Right ventricle myocardium superior (tissue), 1 donor: ENCODE measurements at regions not wholly inside any gene's neighbourhood (a gene's known extent, or its start where the extent isn't known, plus 50 kb on each side); places are given as distances from the start of the nearest gene placed in this dataset.

Experiments
- ATAC-seq: fragments of 200-7000 bp; cut with Tn5 transposase; one replicate; pipeline ENCODE4 v1.9.1; 2020; ENCODE audit warnings: mild to moderate bottlenecking; ENCODE audit not compliant: poor library complexity
- DNase-seq: peaks from one replicate; pipeline ENCODE4 v3.0.0-alpha.2; 2020
- intact Hi-C: fragments of 100-400 bp; cut with DNase I; formaldehyde crosslinking; loops from one replicate; pipeline ENCODE4 v1.11.2; 2022
- donor health status: DM: no; HTN: yes; CAD: no; lungs with severe emphysema.

DNA sequence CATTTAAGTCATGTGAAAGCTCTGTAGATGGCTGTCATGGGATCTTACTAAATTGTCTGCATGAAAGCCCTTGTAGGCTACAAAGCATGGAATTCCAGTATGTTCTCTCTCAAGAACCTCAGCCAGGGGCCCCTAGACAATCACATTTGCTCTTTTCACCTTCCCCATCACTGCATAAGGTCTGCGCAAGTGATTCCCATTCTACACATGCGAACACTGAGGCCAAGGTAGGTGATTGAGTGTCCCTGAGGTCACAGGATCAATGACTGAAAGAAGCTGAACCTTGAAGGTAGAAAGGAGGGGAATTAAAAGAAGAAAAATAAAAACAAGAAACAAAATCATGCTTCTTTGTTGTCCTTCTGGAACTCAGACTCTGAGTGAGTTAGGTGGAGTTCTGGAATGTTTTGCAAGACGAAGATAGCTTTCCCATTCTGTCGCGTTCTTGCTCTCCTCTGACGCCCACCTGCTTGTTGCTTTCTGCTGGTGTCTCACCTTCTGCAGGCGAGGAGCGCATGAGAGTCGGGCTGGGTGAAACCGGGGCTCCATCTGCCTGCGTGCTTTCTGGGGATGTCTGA, 79.9 kb downstream of the SPRING1 start:
- DNase-seq (no peak), ATAC-seq (no peak)
- intact Hi-C loops = no loop called here

DNA sequence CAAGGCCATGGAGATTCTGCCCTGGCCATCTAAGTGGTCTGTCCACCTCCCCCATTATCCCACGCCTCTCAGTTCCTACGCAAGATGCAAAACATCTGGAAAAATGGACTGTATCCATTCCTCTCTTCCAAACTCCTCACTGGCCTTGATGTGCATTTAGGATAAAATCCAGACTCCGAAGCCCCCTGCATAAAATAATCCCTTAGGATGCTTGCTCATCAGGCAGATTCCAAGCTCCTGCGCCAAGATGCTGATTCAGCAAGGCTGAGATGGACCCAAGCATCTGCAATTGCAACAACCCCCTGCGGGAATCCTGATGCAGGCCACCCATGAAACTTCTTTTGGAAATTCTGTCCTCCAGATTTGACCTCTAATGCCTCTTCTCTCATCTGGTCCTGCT, 81.6 kb downstream of the SPRING1 start:
- intact Hi-C loops = no loop called here
- ATAC-seq = no peak

DNA sequence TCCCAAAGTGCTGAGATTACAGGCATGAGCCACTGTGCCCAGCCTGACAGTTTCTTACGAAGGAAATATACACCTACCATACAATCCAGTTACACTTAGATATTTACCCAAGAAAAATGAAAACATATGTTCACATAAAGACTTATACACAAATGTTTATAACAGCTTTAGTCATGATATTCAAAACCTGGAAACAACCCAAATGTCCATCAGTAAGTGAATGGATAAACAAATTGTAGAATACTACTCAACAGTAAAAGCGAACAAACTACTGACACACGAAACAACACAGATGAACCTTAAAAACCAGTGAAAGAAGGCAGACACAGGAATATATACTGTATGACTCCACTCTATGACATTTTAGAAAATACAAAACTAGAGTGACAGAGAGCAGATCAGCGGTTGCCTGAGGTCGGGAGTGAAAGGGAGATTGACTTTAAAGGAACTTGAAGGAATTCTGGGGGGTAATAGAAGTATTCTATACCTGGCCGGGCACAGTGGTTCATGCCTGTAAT, 83.6 kb downstream of the SPRING1 start:
- DNase-seq (no peak), ATAC-seq (no peak)
- intact Hi-C loops = no loop called here

More for the DNA sequence above, 81.6 kb downstream of the SPRING1 start:
- DNase-seq = no peak

DNA sequence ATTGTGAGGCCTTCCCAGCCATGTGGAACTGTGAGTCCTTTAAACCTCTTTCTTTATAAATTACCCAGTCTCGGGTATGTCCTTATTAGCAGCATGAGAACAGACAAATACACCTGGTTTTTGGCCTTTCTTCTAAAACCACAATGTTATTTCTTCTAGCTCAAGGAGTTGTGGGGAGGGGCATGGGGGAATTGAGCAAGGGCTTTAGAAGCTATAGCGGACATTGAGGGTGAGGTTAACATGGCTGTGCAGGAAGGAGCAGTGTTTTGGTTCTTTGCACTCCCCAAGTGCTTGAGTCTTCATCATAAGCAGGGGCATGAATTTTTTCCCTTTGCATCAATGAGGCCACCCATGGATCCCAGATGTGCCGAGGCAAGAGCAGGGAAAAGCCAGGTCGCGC, 86.8 kb downstream of the SPRING1 start:
- DNase-seq = no peak
- intact Hi-C loops = no loop called here
- no peak for ATAC-seq

DNA sequence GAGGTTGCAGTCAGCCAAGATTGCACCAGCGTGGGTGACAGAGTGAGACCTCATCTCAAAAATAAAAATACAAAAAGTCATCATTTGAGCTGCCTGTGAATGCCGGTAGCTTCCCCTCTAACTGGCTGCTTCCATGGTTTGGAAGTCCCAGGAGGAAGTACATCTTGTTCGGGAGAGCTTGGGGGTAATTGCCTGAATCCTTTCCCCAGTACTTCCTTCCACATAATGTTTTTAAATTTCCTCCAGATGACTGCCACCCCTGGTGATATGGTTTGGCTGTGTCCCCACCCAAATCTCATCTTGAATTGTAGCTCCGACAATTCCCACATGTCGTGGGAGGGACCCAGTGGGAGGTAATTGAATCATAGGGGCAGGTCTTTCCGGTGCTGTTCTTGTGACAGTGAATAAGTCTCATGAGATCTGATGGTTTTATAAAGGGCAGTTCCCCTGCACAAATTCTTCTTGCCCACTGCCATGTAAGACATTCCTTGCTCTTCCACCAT, 87.2 kb downstream of the SPRING1 start:
- intact Hi-C loops = no loop called here
- DNase-seq (no peak), ATAC-seq (no peak)

DNA sequence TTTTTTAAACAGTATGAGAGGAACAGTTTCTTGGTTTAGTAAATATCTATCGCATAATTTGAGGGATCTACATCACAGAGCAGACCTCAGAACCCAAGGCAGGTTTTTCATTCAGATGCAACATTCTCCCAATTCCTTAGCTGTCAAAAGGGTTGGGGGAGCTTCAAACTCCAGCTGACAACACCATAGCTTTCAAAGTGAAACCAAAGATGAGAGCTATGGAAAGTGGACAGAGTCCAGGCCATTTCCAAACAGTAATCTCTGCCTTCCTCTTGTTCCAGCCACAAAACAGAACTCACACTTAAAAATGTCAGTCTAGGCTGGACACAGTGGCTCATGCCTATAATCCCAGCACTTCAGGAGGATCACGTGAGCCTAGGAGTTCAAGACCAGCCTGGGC, 87.8 kb downstream of the SPRING1 start:
- intact Hi-C loops = no loop called here
- ATAC-seq (no peak), DNase-seq (no peak)

DNA sequence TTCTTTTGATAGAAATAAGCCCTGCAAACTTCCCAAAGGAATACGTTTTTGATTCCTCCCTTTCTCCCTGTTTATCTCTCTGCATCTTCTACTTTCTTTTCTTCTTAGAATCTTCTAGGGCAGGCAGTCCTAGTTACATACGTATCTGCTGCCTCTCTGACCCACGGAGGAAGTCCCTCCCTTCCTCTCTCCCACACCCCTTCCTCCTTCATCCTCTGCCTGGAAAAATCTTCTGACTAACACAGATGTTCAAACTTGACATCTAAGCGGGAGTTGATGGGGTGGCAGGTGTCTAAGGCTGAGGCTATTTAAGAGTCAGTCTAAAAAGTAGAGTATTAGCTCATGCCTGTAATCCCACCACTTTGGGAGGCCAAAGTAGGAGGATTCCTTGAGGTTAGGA, 88.6 kb downstream of the MAP1LC3B2 start:
- no peak for ATAC-seq
- intact Hi-C loops = no loop called here
- no peak for DNase-seq

DNA sequence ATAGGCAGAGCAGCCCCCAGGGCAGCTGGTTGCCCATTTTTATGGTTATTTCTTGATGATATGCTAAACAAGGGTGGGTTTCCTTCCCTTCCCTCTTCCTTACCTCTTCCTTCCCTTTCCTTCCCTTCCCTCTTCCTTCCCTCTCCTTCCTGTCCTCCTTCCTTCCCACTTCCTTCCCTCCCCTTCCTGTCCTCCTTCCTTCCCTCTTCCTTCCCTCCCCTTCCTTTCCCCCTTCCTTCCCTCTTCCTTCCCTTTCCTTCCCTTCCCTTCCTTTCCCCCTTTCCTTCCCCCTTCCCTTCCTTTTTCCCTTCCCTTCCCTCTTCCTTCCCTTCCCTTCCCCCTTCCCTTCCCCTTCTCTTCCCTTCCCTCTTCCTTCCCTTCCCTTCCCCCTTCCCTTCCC, 87.7 kb downstream of the MAP1LC3B2 start:
- no peak for DNase-seq
- intact Hi-C loops = no loop called here

DNA sequence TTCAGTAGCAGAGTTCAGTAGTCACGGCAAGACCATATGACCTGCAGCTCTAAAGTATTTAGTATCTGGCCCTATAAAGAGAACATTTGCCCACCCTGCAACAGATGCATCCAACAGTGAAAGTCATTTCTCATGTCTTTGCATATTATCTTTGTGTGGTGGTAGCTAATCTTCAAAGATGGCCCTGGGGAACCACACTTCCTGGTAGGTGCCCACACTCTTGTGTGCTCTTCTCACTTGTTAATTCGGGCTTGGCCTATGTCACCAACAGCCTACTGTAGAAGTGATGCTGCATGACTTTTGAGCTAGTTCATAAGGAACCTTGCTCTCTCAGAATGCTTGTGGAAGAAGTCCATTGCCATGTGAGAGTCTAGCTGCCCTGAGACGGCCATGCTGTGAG, 85.6 kb downstream of the MAP1LC3B2 start:
- intact Hi-C loops = no loop called here
- no peak for ATAC-seq
- no peak for DNase-seq

More for the DNA sequence above, 87.7 kb downstream of the MAP1LC3B2 start:
- no peak for ATAC-seq

DNA sequence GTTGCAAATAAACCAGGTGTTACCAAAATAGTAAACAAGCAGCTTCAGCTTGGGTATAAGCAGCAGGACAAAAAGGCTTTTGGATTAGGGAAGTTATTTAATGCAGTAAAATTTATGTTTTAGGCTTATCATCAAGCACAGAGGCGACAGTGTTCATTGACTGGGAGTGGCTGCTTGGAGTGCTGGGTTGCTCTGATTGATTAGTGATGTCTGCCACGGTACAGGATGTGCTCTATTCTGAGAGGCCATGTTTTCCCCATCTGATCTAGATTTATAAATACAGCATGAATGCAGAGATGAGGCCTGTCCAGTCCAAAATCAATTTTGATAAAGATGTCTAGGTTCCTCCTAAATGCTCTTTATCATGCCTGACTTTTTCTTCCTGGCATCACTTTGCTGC, 83.5 kb downstream of the MAP1LC3B2 start:
- intact Hi-C loops = no loop called here
- no peak for DNase-seq
- ATAC-seq = no peak

DNA sequence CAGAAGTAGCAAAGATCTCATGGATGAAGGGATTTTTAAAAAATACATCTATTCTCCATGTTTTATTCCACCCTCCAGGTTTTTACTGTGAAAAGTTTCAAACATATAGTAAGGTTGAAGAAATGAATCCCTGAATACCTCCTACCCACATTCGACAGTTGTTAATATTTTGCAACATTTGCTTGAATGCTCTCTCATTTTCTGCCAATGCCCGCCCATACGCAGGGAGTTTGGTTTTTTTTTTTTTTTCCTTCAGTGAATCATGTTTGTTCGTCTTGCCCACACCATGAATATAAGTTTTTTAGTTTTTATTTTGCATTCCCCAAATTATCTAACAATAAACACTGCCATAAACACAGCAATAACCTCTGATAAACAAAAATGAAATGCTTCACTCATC, 82.9 kb downstream of the MAP1LC3B2 start:
- intact Hi-C loops = no loop called here
- ATAC-seq = no peak
- DNase-seq = no peak

DNA sequence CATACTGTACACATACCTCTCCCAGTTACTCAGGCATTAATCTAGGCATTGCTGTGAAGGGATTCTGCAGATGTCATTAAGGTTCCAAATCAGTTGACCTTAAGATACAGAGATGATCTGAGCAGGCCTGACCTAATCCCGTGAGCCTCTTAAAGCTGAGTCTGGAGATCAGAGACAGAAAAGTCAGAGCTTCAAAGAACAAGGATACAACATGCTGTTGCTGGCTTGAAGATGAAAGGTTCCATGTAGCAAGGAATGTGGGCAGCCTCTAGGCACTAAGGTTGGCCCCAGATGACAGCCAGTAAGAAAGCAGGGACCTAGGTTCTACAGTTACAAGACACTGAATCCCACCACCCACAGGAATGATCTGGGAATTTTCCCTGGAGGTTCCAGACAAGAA, 81.1 kb downstream of the MAP1LC3B2 start:
- intact Hi-C loops = no loop called here
- no peak for ATAC-seq

DNA sequence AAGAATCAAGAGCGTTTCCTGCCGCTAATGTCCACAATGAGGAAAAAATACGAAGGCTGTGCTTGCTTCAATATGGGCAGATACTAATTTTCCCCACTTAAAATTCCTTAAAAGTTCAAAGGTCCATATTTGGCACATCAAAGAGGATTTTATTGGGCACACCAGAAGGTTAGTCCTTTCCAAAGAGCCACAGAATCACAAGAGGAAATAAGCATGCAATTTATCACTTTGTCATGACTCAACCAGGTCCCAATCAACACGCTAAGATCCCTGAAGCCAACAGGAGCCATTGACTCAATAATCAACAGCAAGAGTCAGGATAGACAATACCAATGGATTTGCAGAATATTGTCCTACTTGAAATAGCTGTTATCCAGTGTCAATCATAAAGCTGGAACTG, 80.6 kb downstream of the MAP1LC3B2 start:
- no peak for ATAC-seq
- DNase-seq = no peak
- intact Hi-C loops = no loop called here

More for the DNA sequence above, 81.1 kb downstream of the MAP1LC3B2 start:
- DNase-seq = no peak

DNA sequence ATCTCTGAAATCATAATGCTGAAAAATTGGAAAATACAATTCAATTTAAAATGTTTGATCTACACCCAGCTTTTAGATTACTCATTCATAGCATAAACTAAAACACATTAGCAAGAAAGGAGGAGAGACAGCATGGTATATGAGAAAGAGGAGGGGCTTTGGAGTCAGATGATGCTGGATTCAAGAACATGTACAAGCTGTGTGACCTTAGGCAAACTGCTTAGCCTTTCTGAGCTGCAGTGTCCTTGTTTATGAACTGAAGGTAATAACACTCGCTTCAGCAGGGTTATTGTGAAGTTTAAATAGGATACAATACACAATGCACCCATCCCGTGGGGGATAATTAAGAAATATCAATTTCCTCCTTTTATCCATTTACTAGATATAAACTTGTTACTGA, 79.2 kb downstream of the MAP1LC3B2 start:
- DNase-seq (no peak), ATAC-seq (no peak)
- intact Hi-C loops = no loop called here

DNA sequence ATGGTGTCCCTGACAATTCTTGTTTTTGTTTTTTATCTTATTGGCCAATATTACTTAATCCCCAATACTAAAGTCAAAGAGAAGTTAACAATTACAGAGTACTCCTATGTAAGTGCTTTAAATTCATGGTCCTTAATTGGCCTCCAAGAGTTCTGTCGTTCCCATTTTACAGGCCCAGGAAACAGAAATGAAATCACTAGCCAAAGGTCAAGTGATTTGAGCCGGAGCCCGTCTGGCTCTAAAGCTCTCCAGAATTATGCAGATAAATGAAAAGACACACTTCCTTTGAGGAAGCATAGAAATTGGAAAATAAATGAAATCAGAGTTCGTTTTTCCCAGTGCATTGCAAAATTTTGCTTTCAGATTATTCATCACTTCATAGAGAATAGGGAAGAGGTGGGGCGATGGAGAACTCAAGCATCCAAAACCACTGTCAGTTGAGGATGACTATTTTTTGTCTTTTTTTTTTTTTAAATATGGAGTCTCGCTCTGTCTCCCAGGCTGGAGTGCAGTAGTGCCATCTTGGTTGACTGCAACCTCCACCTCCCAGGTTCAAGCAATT, 78.5 kb downstream of the MAP1LC3B2 start:
- ATAC-seq (peak; percentile 27), DNase-seq (no peak)
- intact Hi-C loops = no loop called here

DNA sequence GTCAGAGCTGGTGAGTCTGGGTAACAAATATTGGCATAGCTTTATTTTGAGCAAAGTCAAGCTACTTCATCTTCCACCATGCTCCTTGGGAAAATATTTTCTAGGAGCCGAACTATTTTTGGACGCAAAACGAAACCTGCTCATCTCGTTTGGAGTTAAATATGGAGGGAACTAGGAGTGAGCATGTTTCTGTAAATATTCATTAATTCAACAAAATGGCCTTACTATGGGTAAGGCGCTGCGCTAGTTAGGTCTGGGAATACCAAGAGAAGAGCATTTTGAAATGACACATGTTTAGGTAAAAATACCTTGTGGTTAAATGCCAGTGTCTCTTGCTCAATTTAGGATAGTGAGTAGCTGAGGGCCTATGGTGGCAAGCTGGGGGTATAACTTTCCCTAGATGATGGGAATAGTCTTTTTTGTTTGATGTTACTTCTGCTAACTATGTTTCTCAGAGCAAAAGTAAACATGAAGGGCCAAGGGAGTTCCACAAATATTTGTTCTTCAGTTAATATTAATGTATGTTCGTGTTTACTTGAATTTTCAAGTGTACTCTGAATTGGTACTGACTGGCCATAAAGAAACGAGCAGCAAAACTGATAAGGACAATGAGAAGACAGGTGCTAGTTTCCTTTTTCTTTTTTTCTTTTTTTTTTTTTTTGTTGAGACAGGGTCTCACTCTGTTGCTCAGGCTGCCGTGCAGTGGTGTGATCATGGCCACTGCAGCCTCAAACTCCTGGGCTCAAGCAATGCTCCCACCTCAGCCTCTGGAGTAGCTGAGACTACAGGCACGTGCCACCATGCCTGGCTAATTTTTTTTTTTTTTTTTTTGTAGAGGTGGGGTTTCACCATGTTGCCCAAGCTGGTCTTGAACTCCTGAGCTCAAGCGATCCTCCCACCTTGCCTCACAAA, 77.7 kb downstream of the MAP1LC3B2 start:
- ATAC-seq = no peak
- intact Hi-C loops = no loop called here
- no peak for DNase-seq

DNA sequence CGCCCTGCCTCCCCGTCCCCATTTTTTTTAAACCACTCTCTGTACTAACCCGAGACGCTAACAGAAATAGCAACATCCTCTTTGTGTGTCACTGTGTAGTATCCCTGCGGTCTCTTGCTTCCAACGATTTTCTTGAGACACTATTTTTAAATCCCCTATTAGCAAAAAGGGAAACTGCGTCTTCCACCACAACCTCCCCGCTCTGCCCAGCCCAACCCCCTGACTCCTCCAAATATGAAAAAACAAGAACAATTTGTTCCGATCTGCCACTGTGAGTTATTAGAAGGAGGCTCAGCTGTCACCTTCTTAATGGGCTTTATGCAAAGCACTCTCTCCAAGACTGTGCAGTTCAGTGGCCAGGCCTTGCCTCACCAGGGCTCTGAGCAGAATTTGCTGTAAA, 76.3 kb downstream of the MAP1LC3B2 start:
- intact Hi-C loops = no loop called here
- peak; percentile 43 for ATAC-seq
- no peak for DNase-seq

DNA sequence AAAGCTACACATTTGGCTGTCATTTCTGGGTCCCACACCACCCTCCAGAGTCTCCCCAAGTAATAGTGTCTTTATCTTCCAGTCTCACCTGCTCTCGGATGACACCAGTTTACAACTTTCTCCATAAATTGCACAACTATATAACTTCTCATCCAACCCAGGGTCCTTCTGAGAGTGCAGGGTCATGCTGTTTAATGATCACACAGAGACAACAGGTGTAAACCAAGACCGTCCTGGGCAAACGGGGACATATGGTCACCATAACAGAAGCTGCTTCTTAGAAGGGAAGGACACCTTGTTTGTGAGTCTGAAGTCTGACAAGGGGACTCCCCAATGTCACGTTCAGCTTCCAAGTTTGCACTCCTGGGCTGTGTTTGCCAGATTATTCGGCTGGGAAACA, 74.3 kb downstream of the MAP1LC3B2 start:
- DNase-seq (no peak), ATAC-seq (no peak)
- intact Hi-C loops = no loop called here

DNA sequence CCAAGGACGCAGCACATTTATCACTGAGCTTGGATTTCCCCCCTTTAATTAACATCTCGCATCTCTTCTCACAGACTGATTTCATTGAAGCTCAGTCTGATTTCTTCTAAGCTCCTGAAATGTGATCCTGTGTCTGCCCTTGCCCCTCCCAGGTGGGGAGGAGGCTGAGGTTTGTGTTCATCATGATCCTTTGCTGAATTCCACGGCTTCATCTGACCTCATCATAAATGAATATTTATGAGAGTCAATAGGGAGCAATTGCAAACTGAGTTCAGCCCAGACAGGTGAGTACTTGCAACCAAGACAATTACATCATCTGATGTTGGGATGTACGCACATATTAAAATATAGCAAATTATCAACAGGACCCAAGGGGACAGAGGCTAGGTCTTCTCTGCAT, 72.4 kb downstream of the MAP1LC3B2 start:
- intact Hi-C loops = no loop called here
- ATAC-seq = no peak

DNA sequence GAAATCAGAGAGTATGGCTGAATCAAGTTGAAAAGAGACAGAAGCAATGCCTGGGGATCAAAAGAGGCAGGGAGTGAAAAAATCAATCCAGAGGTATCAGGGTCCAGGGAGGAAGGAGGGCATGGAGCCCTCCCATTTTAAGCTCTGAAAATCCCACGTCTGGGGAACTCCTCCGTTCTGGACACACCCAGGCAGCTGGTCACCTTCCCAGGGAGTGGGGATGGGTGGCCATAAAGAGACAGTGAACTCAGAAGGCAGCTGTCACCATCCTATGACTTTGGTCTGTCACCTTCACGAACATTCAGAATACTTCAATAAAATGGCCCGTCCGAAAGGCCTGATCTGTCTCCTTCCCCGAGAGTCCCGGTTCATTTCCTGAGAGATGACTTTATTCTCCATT, 71.6 kb downstream of the MAP1LC3B2 start:
- DNase-seq (no peak), ATAC-seq (no peak)
- intact Hi-C loops = no loop called here

More for the DNA sequence above, 72.4 kb downstream of the MAP1LC3B2 start:
- DNase-seq = no peak
